Activated naive CD8-positive, alpha-beta T cell treated with anti-CD3 and anti-CD28 coated beads, Interleukin-2, amount 50 U/mL, for 16 hours (primary cell): ENCODE measurements at regions not wholly inside any gene's neighbourhood (a gene's known extent, or its start where the extent isn't known, plus 50 kb on each side); places are given as distances from the start of the nearest gene placed in this dataset.
"Not testable (repeated sequence)": the region's sequence is repeated elsewhere in the genome, so short reads cannot be mapped to it uniquely, and the experiment has no call there.

Experiments used
- DNase-seq: peaks from one replicate; pipeline ENCODE4 v3.0.0-alpha.2; 2020; ENCODE audit warnings: low read depth, low spot score

DNA sequence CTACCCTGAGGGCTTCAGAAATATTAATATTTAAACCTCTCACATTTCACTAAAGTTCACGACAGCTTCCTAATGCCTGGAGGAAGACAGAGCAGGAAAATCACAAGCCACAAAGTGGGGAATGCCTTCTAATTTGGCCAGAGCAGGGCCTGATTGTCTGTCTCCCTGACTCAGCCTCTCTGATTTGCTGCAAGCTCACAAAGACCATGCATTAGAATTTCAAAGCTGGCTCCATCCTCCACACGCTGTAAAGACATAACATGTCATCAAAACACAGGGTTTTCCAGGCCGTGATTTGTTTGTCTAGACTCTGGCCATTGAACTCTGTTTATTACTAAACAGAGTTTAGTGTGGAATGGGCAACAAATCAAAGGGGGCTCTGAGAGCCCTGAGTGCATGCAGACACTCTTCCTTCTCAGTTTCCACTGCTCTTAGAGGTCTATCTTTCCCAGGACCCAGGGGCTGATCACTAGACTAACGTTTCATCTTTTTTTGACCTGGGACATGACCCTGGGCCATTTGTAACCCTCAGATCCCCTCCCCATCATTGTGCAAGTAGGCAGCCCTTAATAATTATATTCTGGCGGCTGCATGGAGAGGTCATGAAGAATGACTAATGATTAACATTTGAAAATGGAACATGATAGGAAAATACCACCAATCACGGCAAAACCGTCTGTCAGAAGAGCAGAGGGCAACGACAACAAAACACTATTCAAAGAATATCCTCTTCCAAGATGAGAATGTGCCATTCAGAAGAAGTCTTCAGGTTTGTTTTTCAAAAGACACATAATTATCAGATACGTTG, 140.2 kb downstream of the ENC1 start:
- DNase-seq, result no peak

DNA sequence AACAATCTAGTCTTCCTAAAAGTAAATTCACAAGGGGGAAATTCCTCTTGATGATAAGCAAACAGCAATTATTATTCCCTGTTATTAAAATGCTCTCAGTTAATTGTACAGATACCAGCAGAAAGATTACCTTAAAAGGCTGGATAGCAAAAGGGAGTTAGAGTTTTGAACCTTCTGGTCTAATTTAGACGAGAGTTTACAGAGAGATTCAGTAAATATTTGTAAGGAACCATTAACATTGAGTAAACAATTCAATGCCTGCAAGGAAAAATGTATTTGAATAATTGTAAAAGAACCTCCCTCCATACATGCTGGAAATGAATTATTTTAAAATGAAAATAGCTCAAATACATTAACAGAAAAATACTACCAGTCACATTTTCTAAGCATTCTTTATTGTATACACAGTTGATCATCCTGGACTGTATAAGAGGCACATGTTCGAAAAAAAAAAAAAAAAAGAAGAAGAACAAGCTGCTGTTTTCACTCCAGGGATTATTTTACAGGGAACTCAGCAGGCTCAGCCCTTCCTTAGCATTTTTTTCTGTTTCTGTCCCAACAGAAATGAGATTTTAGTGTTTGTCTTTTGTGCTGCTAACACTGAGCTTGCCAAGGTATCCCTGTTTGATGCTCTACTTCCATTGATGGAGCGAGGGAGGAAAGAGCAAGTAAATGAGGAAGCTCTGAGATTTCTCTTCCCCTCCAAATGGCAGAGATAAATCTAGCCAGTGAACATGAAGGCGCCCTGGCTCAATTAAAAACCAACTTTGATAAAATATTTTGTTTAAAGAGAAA, 141.1 kb downstream of the ENC1 start:
- DNase-seq, result no peak

DNA sequence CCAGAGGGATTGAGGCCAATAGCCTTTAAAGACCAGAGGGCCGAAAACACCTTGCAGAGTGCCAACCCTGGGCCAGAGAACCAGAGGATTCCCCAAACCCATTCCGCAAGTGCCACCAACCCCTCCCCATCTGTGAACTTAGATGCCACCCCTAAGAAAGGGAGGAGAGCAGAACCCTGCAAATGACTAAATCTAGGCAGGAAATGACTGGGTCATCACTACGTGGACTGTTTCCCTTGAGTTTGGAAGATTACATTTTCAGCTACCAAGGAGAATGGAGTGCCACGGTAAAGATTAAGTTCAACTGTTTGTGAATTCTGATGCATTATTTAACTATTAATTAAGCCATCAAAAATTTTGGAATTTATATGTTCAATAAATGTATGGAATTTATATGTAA, 142.8 kb downstream of the ENC1 start:
- no peak for DNase-seq

- DNase-seq, result no peak
Observed at GRCh38 chr5:74493411-74493810, 147.1 kb downstream of the ENC1 start.

- no peak for DNase-seq
Observed at GRCh38 chr5:74492230-74492629, 148.3 kb downstream of the ENC1 start.

- no peak for DNase-seq
Observed at GRCh38 chr5:74491586-74491985, 148.9 kb downstream of the ENC1 start.

DNA sequence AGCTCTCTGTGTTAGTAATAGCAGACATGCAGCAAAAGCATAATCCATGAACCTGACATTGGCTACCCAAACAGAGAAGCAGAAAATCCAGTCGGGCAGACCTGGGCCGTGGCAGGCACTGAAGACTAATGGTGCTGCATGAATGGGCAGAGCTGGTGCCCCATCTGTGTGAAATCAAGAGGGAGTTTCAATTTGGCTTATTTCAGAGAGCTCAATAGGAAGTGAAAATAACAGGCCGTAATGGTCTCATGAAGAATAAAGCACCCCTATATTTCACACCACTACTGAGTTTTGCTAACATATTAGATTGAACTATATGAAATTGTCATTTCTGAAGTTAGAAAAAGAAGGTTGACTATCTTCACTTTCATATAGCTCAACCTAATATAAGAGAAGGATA, 149.7 kb downstream of the ENC1 start:
- no peak for DNase-seq

DNA sequence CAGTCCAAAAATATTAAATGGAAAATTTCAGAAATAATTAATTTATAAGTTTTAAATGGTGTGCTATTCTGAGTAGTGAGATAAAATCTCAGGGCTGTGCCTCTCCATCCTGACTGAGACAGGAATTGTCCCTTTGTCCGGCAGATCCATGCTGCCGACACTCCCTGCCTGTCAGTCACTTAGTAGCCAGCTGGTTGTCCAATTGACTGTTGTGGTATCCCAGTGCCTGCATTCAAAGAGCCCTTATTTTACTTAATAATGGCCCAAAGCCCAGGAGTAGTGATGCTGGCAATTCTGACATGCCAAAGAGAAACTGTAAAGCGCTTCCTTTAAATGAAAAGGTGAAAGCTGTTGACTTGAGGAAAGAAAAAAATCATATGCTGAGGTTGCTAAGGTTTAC, 157.5 kb downstream of the ENC1 start:
- DNase-seq, result no peak

DNA sequence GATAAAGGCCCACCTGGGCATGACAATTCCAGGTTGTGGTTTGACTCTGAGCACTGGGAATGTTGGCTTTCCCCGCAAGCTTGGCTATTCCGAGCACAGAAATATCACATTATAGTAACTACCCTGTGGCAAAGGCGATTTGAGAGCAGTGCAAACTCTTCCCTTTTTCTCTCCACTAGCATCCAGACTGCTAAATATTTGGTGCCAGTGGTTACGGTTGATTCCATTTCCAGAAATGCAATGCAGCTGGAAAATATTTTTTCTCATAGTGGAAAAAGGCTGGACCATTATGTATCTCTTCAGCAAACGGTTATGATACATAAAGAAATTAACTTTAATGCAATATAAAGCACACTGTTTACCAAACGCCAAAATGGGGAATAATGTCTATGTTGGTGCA, 158.0 kb downstream of the ENC1 start:
- DNase-seq, result no peak

DNA sequence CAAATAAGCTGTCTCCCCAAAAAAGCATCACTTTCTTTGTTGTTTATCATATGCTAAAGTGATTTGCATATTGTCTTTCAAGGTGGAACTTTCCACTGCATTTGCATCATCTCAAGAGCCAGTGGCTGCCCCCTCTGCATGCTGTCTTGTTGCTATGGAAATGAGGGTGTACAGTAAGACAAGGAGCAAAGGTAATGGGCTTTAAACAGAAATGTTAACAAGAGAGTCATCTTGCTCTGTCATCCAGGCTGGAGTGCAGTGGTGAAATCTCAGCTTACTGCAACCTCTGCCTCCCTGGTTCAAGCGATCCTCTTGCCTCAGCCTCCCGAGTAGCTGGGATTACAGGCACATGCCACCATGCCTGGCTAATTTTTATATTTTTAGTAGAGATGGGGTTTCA, 159.2 kb downstream of the ENC1 start:
- DNase-seq, result not testable (repeated sequence)

GRCh38 chr5:74480201-74480600, 160.3 kb downstream of the ENC1 start:
- no peak for DNase-seq

DNA sequence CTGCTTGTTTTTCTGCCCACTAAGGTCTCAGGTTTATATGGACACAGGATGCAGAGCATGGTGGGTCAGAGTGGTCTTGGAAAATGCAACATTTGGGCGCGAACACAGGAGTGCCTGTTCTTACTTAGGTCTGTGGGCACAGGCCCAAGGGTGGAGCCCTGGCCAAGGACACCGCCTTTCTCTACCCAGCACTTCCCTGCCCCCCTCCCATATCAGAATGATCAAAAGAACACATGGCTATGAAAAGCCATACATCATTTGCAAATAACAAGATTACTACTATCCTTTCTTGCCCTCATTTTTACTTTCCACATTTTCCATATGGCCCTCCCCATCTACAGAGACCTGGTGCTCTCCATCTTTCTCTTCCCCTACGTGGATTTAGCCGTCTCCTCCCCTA, 162.2 kb downstream of the ENC1 start:
- no peak for DNase-seq

GRCh38 chr5:74477761-74478160, 162.8 kb downstream of the ENC1 start:
- DNase-seq, result no peak

DNA sequence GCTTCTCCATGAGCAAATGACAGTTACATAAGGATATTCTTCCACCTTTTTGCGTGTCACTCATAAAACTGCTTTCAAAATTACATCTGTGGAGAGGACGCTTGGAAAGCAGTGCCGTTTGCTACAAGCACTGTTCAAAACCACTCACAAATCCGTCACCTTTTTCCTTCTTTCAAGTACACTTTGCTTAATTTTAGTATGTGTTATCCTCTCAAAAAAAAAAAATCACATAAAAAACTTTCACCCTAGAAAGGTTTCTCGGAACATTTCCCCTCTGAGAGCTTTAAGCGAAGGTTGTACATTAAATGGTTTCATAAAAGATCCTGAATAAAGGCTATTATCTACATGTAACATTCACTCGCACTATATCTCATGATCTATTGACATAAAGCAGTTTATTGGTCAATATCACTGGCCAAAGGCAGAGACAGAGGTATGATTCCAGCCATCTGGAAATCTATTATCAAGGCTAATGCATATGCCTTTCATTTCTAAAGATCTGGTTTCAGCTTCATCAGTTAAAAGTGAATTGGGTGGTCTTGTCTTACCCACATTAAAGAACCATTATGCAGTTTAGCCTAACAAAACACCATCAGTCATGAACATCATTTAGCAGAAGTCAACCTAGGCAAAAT, 163.6 kb downstream of the ENC1 start:
- no peak for DNase-seq

DNA sequence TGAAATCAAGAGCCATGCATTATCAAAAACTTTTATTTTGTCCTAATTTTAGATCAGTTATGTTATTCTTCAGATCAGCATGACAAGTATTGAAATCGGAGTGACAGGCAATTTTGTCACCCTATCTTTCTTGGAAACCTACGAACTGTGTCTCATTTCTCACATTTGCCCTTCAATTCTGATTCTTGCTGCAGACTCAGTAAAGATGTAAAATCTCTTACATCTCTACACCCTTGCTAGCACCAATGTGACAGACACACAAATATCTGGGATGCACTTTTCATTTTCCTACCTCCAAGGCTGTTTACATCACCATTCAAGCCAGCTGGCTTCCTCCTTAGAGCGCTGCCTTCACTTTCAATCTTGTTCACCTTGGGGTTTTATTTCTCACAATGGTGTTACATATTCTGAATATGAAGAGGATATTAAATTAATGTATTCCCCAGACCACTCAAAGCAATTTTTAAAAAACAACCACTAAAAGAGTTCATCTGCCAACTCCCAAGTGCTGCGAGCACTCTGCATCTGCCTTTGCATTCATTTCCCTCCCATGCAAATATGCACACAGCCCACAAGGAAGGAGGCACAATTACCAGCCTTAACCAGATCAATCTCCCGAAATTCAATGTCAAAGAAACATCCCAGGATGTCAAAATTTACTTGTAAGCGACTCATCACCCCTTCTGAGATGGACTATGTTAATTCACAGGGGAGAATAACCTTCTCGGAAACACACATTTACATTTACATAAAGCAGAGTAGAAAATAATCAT, 164.3 kb downstream of the ENC1 start:
- no peak for DNase-seq

DNA sequence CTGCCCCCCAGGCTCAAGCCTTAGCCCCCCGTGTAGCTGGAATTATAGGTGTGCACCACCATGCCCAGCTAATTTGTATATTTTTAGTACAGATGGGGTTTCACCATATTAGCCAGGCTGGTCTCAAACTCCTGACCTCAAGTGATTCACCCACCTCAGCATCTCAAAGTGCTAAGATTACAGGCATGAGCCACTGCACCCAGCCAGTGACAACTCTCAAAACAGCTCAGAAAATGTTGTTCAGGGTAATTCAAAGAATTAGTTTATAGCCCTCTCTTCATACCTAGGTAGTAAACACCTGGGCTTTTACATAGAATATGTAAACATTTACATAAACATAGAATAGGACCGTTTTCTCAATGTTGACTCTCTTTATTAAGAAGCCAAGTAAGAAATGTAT, 168.7 kb downstream of the ENC1 start:
- no peak for DNase-seq

- no peak for DNase-seq
Observed at GRCh38 chr5:74469234-74469994, 171.1 kb downstream of the ENC1 start.

GRCh38 chr5:74468421-74468820, 172.1 kb downstream of the ENC1 start:
- DNase-seq, result no peak

GRCh38 chr5:74465724-74466123, 174.8 kb downstream of the ENC1 start:
- DNase-seq, result no peak

GRCh38 chr5:74464512-74465209, 175.9 kb downstream of the ENC1 start:
- DNase-seq, result no peak
